ENCODE measurements at regions not wholly inside any gene's neighbourhood (a gene's known extent, or its start where the extent isn't known, plus 50 kb on each side); places are given as distances from the start of the nearest gene placed in this dataset.
"Not testable (repeated sequence)": the region's sequence is repeated elsewhere in the genome, so short reads cannot be mapped to it uniquely, and the experiment has no call there.

DNA sequence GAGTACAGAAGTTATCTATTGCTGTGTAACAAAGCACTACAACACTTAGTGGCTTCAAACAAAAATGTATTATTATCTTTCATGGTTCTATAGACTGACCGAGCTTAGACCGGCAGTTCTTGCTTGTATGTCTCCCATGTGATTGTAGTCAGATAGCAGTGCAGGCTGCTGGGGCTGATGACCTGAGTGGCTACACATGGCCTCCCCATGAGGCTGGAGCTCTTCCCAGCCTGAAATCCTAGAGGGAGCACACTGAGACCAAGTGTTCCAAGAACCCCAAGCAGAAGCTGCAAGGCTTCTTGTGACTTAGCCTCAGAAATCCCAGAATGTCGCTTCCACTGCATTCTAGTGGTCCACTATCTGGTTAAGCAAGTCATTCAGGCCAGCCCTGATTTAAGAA is 141.2 kb upstream of the TLE3 start:
- no peak for DNase-seq

DNA sequence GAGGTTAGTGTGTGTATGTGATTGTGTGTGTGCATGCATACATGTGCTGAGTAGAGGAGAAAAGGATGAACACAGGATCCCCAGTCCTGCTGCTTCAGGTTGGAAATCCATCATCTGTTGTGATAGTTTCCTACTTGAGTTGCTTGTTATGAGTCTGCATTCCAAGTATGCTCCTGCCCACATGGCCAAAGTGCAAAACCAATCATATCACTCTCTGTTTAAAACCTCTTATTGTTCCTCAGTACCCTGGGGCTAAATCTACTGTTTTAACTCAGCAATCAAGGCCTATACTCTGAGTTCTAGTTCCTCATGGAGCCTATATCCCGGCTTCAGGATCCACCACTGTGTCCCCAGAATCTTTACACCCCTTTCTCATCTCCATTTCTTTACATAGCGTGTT is 139.9 kb upstream of the TLE3 start:
- no peak for DNase-seq

DNA sequence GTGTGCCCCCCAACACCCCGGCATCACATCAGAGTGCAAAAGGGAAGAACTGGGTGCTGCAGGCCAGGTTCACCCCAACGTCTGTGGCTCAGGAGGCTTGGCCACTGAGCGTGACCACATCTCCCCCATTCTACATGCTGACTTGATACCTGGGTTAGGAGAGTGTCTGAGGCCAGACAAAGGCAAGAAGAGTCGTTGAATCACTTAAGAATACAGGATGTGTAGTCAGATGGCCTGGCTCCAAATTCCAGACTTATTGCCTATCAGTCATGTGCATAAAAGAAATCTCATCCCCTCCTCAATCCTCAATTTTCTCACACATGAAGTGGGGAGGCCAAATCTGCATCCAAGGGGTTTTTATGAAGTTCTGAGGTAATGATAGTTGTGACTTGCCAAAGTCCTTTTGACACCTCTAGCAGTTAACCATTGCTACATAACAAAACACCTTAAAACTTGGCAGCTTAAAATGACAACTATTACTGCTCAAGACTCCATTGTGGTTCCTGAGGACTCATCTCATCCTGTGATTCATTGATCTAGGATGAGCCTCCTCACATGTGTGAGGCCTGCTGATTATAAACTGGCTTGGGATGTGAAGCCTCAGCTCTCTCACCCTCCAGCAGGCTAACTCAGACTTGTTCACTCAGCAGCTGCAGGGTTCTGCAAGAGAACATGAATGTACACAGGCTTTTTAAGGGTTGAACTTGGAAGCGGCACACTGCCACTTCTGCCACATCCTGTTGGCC is 138.8 kb upstream of the TLE3 start:
- no peak for DNase-seq

DNA sequence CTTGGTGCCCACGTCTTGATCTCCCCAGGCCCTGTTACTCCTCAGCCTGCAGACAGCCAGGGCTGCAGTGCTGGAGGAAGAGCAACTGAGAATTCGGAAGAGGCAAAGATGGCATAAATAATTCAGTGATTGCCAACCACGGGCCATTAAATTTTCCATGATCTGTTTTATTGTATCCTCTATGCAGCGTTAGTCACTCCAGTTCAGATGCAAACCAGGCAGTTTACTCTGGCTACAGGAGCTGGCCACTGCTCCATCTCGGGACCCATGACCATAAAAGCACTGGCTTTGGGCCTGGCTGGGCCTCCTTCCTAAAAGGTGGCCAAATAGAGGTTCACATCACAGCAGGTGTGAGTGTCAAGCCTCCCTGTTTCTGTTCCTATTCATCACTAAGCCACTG is 137.6 kb upstream of the TLE3 start:
- DNase-seq, result no peak

DNA sequence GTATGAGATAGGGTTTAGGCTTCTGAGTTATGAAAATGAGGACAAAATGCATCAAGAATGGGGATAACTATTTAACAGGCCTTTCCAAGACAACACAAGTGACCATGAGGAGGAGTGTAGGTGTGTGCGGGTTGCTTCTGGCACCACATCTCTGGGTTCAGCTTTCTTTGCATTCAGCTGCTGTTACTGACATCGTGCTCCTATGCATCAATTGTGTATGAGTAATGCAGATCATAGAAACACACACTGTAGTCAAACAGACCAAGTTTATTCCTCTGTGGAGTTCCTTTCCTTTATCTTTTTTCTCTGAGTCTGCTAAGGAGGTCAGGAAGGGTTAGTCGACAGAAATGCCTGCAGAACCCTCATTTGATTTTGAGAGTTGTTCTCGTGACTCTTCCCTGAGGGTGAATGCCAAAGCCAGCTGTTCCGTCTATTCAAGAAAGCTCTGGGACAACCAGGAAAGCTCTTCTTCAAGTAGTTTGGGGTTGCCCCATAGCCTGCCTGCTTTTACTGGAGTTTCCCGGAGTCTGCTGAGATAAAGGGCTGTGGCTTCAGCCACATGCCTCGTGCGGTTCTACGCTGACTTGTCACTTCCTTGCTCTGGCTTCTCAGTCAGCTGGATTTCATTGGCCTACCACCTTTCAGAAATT is 136.7 kb upstream of the TLE3 start:
- DNase-seq, result peak; percentile 82

DNA sequence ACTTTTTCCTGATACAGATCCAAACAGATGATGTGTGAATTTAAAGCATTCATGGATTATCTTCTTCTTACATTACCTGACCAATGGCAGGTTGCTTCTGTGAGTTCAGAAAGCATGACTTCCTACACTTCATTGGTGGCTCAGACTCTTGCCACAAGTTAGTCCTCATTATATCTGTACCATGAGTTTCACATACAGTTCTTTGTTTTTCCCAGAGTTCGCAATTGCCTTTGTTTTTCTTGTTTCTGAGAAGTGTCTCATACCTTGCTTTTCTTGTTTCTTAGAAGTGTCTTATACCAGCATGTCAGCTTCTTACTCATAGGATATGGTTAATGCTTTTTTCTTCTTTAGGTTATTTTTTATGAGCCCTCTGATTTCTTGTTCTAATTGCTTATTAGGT is 133.8 kb upstream of the TLE3 start:
- DNase-seq, result peak; percentile 4

DNA sequence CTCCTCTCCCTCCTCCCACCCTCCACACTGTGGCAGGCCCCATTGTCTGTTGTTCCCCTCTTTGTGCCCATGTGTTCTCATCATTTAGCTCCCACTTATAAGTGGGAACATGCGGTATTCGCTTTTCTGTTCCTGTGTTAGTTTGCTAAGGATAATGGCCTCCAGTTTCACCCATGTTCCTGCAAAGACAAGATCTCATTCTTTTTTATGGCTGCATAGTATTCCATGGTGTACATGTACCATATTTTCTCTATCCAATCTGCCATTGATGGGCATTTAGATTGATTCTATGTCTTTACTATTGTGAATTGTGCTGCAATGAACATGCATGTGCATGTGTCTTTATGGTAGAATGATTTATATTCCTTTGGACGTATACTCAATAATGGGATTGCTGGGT is 130.2 kb upstream of the TLE3 start:
- DNase-seq, result not testable (repeated sequence)

DNA sequence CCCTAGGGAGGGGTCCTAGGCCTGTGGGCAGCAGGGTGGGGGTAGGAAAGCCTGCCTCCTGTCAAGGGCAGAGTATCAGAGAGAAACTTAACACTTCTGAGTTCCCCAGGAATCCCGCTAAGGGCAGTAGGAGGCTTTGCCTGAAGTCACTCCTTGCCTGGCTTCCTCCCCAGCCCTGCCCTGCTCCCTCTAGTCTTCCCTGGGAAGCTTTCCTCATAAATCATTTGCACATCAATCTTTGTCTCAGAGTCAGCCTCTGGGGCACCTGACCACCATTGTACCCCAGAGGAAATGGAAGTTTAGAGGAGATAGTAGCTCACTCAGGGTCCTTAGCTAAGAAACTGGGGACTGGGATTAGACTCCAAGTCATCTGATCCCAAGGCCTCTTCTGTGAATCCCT is 129.4 kb upstream of the TLE3 start:
- no peak for DNase-seq

DNA sequence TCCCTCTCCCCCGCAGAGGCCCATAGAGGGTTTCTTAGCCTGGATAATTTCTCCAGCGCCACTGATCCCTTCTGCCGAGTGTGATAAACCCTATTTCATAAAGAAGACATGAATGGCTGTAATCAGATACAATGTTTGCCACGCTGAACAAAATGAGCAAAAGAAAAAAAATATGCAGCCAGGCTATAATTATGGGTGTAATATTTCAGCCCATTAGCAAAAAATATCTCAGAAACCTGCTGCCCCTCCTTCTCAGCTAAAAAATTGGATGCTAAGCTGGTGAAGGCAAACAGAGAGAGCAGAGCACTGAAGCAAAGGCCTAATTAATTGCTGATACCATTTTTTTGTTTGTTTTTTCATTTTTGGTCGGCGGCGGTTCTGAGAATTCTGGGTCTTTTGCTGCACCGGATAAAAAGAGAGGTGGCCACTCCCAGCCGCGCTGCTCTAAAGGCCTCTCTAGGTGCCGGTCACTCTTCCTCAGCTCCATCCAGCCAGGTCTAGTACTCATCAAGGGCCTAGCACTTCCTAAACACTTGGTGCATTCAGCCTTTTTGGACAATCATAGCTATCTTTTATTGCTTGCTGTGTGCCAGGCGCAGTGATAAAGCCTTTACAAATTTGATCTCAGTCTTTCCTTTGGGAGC is 128.7 kb upstream of the TLE3 start:
- DNase-seq, result no peak

DNA sequence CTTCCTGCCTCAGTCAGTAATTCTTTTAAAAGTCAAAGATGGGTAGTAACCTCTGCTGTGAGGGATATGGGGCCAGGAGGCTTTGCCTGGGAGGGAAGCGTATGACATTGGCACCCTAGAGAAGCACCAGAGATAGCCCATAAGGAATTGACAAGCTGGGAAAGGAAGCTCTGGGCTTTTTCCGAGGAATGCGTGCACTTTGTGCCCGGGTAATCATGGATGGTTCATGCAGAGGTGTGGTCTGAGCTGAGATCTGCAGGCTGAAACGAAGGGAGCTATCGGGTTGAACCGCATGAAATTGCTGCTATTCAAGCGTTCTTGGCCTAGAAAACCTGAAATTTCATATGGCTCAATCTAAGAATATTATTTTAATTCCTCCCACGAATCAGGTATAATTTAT is 127.7 kb upstream of the TLE3 start:
- DNase-seq, result no peak

DNA sequence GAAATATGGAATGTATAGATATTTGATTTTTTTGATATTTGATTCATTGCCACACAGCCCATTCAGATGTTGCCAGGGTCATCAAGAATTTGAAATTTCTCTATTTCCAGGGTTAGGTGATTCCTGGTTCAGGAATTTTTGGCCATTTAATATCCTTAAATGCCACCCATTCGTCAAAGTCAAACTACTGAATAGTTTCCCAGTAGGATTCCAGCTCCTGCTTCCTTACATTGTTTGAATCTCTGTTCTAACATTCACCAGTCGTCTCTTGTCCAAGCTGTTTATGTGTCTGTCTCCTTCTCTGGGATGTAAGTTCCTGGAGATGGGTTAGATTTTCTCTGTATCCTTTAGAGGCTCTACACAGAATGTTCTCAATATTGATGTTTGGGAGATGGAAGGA is 124.9 kb upstream of the TLE3 start:
- no peak for DNase-seq

DNA sequence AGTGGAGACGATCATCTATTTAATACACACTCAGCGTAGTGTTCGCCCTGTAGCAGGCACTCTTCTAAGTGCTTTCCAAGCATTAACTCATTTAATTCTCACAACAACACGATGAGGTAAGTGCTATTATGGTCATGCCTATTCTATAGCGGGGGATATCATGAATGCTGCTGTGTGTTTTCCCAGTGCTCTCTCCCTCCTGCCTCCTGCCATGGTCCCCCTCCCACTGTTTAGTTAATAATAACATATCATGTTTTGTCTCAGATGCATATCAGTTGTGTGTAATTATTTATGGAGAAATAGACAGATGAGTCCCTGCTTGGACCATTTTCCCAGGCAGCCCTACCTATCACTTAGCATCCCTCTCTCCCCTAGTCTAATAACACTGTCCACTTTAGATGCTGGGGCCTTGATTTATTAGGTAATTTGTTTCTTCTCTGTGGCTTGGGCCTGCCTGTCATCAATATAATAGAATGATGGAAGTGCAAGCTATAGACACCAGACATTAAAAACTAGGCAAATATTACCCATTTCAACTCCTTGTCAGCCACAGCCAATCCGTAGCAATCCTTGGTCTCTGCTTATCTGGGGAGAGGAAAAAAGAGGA is 122.9 kb upstream of the TLE3 start:
- no peak for DNase-seq

DNA sequence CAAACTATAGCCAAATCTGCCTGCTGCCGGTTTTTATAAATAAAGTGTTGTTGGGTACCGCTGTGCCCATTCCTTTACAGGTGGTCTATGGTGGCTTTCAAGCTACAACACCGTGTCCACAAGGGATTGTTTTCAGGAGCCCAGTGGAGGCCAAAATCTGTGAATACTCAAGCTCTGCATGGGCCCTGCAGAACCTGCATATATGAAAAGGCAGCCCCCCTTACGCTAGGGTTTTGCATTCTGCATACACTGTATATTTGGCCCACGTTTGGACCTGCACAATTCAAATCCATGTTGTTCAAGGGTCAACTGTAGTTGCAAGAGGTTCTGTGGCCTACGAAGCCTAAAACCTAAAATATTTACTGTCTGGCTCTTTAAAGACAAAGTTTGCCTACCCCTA is 122.2 kb upstream of the TLE3 start:
- no peak for DNase-seq

DNA sequence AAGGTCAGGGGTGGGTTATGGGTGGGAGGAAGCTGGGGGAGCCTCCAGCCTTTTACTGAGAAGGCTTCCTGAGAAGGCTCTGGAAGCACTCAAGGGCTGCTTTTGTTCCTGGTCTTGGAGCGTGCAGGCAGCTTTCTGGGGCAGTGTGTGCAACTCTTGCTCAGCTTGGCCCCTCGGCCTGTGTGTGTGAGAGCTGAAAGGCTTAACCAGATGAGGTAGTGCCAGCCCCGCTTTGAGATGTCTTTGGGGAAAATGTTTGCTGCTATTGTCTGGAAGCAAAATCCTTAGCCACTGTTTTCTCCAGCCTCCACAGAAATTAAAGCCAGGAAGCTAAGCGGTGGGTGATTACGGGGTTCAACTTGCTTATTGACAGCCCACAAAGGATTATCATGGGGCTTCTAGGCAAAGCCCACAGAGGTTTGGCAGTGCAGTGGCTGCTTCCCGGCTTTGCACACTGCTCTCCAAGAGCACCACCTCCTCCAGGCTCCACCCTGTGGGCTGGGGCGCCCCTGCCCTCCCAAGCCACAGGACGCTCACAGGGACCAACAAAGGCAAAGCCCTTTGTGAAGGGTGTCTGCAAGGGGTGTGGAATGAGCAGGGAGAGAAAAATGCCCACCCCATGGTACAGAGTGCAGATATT is 121.7 kb upstream of the TLE3 start:
- DNase-seq, result no peak

DNA sequence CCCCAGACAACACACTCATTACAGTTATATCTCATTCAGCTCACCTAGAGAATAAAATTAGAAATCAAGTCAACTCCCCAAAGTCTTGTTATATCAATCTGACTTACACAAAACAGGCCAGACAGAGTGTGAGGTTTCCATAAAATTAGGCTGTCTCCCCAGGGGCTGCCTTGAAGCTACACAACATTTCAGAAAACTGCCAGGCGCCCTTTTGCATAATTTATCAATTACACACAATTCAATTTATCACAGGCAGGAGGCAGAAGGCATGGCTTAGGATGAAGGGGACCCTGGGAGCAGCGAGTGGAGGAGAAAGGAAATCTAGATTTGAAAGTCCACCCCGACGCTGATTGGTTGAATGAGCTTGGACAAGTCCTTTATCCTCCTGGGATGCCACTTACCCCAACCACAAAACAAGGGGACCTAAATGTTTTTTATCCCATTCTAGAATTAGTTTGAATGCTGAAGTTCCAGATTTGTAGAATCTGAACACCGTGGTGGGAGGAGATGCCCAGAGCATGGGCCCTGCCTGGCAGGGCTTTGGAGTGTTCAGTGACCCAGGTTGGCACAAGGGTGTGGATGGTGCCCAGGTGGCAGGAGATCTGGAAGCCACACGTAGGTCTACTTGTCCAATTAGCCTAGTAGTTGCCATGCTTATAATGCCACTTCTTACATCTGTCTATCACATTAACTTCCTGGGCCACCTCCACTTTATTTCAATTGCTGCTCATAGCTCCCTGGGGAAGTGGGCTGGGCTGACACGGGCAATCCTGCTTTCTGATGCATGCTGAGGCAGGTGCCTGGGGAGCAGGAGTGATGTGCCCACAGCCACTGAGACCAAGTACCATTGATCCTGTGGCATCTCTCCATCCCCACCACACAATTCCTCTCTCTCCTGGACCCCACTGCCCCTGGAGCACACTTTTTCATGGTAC is 119.8 kb upstream of the TLE3 start:
- no peak for DNase-seq

DNA sequence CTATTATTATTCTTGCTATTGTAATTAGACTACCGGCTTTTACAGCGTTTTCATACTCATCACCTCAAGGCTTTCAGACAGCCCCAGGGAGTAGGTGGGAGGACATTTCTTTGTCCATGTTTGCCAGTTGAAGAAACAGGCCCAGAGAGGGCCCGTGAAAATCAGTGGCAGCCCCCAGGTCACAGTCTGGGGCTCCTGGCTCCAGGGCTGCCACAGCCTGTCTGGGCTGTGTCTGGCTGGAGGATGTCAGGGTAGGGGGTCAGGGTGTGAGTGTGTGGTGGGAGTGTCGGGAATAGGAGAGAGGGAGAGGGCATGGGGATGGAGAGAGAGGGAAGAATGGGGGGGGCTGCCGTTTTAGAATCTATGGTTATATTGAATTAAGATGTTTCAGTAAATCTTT is 118.2 kb upstream of the TLE3 start:
- DNase-seq, result no peak

DNA sequence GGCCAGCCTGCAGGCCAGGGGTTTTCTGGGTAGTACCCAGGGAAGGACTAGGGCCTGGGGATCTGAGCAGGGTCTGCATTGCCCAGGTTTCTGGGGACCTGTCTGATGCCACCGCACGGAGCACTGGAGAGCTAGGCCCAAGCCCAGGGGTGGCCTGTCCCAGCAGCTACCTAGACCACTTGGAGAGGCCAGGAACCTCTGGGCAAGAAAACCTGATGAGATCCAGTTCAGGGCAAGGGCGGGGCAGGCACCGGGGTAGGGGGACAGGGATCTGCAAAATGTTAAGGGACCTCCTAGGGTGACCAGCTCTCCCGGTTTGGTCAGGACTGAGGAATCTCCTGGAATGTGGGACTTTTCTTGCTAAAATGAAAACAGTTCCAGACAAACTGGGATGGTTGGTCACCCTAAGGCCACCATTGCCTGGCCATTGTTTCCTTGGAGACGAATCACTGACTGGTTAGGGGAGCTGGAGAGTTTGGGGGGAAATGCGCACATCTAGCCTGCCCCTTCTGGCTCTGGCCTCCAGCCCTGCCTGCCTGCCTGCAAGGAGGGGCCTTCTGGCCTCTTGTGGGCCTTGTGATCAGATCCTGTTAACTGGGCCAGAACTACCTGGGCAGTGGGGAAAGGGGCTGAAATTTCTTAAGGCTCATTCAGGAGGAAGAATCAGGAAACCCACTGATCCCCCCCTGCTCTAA is 117.4 kb upstream of the TLE3 start:
- no peak for DNase-seq

DNA sequence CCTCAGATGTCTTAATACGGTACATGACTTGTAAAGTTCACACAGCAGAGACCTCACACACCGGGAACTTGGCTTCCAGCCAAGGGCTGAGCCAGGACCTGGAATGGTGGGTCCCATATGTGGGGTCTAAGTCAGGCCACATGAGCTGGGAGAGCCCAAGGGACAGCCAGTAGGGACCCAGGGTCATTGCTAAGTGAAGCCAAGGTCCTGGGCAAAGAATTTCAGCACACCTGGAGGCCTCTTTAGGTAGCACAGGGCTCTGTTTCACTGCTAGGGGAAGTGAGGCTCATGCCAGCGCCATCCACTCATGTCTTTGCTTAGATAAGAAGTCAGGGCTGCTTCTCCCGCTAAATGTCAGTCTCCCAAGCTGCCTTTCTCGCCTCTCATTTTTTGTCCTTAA is 116.6 kb upstream of the TLE3 start:
- DNase-seq, result no peak

DNA sequence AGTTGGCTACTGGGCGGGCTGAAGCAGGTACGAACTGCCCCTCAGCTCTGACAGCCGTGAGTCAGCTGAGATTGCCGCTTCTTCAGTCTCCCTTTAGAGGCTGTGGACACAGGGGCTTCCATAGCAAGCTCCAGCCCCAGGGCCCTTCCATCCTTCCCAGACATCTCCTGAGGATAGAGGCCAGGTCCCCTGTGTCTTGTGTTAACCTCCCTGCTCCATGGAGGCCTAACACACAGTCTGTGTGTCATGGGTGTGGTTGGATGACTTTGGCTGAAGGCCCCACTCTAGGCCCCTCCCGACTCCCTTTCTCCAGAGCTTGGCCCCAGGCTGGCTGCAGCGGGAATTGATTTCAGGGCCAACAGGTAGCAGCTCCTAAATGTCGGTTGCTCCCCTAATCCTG is 116.1 kb upstream of the TLE3 start:
- DNase-seq, result no peak

DNA sequence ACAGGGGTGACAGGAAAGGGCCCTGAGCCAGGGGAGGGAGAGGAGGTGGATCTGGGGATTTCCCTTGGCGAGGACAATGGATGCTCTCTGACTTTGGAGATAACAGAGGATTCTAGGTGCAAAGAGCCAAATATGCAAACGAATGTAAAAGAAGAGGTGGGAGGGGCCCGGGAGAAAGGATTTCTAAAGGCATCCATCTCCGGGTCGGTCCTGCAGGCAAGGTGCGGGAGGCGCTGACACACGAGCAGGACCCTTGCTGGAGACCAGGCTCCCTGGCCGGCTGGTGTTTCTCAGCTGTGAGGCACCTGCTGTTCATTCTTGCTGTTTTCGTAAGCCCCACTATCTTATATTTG is 115.2 kb upstream of the TLE3 start:
- no peak for DNase-seq

DNA sequence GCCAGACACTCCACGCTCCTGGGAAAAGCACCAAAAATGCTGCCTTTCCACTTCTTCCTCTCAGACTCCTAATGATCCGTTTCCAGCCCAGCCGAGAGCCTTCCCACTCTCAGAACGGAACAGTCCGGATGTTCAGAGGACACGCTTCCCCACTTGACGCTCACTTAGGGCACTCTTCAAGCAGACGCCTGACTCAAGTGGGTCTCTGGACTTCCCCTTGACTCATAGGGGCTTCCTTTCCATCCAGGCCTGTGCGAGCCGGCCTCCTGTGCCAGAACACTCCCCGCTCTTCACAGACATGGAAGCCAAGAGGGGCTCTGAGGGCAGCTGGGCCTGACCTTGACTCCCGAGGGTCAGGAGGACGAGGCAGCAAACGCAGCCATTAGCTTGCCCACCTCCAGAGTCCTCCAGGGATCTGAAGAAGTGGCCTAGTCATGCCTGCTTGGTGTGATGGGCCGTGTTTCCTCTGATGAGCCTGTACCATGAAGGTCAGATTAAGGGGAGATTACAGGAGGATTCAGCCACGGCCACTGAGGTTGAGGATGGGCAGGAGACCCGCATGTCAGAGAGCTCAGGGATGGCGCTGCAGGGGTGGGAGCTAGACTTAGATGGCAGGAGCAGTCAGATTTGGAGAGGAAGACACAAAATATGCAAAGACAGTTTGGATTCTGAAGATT is 114.7 kb upstream of the TLE3 start:
- no peak for DNase-seq
